ENCODE measurements at regions not wholly inside any gene's neighbourhood (a gene's known extent, or its start where the extent isn't known, plus 50 kb on each side); places are given as distances from the start of the nearest gene placed in this dataset.

DNA sequence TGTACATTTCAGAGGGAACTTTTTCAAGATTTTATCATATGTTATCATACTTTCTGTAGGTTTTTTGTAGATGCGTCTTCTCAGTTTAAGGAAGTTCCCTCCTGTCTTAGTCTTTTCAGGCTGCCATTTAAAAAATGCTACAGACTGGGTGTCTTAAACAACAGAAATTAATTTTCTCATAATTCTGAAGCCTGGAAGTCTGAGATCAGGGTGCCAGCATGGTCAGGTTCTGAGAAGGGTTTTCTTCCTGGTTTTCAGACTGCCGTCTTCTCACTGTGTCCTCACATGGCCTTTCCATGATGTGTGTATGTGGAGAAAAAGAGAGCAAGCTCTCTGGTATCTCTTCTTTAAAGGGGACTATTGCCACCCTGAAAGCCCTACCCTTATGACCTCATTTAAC is 189.9 kb upstream of the SOX2 start:
- Histone ChIP-seq H3K79me2 (replicated peaks; ENCODE audit: insufficient read depth) (no peaks in the 10 kb centered on the region), H3K4me3 (no peak overlapping the region), H3K4me2 (no peak overlapping the region), H3K27me3 (ENCODE audit: insufficient read depth) (no peaks in the 10 kb centered on the region), H4K20me1 (replicated peaks; ENCODE audit: insufficient read depth) (no peaks in the 10 kb centered on the region), H3K9me2 (ENCODE audit: insufficient read depth) (no peaks in the 10 kb centered on the region; the same call in 1 of the 2 replicates), H3K4me1 (ENCODE audit: insufficient read depth) (no peaks in the 10 kb centered on the region), H2AFZ (no peak overlapping the region), H3K27ac (ENCODE audit: low read depth) (no peak overlapping the region), H3K36me3 (ENCODE audit: insufficient read depth) (0 out of 2 replicates have a peak, but pooled peaks cover 3% of the 10 kb centered on the region), H3F3A (replicated peaks; ENCODE audit: low read depth) (no peaks in the 10 kb centered on the region)
- H3K36me3 Mint-ChIP-seq (ENCODE audit: low read depth), result peaks cover 8% of the 10 kb centered on the region; the same call in 2 of the 3 replicates
- H3K9me3 Mint-ChIP-seq, result peaks cover 12% of the 10 kb centered on the region; the same call in 2 of the 3 replicates
- H3K27me3 Mint-ChIP-seq (ENCODE audit: insufficient read depth, low read depth, poor library complexity), result peaks cover 2% of the 10 kb centered on the region
- TF ChIP-seq ZNF114 (CRISPR knock-in tag; IDR thresholded peaks at IDR 0.05) (no peak), EZH2 (IDR thresholded peaks at IDR 0.05; ENCODE audit: low read depth, unreplicated experiment) (no peak), EZH2phosphoT487 (IDR thresholded peaks at IDR 0.05; ENCODE audit: unreplicated experiment) (no peak), CREB1 (CRISPR knock-in tag; IDR thresholded peaks at IDR 0.05; ENCODE audit: low read depth) (no peak), STAT1 (IDR thresholded peaks at IDR 0.05; ENCODE audit: unreplicated experiment) (no peak), POLR2AphosphoS5 (IDR thresholded peaks at IDR 0.05; ENCODE audit: low read depth) (no peak), NANOG (IDR thresholded peaks at IDR 0.05; ENCODE audit: borderline replicate concordance) (no peak), JUNB (IDR thresholded peaks at IDR 0.05; ENCODE audit: unreplicated experiment) (no peak), ZNF331 (CRISPR knock-in tag; IDR thresholded peaks at IDR 0.05; ENCODE audit: low read depth) (no peak)
- TF ChIP-seq, protein P1, sequence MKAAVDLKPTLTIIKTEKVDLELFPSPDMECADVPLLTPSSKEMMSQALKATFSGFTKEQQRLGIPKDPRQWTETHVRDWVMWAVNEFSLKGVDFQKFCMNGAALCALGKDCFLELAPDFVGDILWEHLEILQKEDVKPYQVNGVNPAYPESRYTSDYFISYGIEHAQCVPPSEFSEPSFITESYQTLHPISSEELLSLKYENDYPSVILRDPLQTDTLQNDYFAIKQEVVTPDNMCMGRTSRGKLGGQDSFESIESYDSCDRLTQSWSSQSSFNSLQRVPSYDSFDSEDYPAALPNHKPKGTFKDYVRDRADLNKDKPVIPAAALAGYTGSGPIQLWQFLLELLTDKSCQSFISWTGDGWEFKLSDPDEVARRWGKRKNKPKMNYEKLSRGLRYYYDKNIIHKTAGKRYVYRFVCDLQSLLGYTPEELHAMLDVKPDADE (IDR thresholded peaks at IDR 0.05), result no peak
- TF ChIP-seq, protein P2, sequence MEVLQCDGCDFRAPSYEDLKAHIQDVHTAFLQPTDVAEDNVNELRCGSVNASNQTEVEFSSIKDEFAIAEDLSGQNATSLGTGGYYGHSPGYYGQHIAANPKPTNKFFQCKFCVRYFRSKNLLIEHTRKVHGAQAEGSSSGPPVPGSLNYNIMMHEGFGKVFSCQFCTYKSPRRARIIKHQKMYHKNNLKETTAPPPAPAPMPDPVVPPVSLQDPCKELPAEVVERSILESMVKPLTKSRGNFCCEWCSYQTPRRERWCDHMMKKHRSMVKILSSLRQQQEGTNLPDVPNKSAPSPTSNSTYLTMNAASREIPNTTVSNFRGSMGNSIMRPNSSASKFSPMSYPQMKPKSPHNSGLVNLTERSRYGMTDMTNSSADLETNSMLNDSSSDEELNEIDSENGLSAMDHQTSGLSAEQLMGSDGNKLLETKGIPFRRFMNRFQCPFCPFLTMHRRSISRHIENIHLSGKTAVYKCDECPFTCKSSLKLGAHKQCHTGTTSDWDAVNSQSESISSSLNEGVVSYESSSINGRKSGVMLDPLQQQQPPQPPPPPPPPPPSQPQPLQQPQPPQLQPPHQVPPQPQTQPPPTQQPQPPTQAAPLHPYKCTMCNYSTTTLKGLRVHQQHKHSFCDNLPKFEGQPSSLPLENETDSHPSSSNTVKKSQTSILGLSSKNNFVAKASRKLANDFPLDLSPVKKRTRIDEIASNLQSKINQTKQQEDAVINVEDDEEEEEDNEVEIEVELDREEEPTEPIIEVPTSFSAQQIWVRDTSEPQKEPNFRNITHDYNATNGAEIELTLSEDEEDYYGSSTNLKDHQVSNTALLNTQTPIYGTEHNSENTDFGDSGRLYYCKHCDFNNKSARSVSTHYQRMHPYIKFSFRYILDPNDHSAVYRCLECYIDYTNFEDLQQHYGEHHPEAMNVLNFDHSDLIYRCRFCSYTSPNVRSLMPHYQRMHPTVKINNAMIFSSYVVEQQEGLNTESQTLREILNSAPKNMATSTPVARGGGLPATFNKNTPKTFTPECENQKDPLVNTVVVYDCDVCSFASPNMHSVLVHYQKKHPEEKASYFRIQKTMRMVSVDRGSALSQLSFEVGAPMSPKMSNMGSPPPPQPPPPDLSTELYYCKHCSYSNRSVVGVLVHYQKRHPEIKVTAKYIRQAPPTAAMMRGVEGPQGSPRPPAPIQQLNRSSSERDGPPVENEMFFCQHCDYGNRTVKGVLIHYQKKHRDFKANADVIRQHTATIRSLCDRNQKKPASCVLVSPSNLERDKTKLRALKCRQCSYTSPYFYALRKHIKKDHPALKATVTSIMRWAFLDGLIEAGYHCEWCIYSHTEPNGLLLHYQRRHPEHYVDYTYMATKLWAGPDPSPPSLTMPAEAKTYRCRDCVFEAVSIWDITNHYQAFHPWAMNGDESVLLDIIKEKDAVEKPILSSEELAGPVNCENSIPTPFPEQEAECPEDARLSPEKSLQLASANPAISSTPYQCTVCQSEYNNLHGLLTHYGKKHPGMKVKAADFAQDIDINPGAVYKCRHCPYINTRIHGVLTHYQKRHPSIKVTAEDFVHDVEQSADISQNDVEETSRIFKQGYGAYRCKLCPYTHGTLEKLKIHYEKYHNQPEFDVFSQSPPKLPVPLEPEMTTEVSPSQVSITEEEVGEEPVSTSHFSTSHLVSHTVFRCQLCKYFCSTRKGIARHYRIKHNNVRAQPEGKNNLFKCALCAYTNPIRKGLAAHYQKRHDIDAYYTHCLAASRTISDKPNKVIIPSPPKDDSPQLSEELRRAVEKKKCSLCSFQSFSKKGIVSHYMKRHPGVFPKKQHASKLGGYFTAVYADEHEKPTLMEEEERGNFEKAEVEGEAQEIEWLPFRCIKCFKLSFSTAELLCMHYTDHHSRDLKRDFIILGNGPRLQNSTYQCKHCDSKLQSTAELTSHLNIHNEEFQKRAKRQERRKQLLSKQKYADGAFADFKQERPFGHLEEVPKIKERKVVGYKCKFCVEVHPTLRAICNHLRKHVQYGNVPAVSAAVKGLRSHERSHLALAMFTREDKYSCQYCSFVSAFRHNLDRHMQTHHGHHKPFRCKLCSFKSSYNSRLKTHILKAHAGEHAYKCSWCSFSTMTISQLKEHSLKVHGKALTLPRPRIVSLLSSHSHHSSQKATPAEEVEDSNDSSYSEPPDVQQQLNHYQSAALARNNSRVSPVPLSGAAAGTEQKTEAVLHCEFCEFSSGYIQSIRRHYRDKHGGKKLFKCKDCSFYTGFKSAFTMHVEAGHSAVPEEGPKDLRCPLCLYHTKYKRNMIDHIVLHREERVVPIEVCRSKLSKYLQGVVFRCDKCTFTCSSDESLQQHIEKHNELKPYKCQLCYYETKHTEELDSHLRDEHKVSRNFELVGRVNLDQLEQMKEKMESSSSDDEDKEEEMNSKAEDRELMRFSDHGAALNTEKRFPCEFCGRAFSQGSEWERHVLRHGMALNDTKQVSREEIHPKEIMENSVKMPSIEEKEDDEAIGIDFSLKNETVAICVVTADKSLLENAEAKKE (CRISPR knock-in tag; IDR thresholded peaks at IDR 0.05), result no peak
- TF ChIP-seq, protein P3, sequence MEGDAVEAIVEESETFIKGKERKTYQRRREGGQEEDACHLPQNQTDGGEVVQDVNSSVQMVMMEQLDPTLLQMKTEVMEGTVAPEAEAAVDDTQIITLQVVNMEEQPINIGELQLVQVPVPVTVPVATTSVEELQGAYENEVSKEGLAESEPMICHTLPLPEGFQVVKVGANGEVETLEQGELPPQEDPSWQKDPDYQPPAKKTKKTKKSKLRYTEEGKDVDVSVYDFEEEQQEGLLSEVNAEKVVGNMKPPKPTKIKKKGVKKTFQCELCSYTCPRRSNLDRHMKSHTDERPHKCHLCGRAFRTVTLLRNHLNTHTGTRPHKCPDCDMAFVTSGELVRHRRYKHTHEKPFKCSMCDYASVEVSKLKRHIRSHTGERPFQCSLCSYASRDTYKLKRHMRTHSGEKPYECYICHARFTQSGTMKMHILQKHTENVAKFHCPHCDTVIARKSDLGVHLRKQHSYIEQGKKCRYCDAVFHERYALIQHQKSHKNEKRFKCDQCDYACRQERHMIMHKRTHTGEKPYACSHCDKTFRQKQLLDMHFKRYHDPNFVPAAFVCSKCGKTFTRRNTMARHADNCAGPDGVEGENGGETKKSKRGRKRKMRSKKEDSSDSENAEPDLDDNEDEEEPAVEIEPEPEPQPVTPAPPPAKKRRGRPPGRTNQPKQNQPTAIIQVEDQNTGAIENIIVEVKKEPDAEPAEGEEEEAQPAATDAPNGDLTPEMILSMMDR (conservative IDR thresholded peaks at IDR 0.05; ENCODE audit: low read depth in 2 of 2), result no peak
- TF ChIP-seq, protein P4, sequence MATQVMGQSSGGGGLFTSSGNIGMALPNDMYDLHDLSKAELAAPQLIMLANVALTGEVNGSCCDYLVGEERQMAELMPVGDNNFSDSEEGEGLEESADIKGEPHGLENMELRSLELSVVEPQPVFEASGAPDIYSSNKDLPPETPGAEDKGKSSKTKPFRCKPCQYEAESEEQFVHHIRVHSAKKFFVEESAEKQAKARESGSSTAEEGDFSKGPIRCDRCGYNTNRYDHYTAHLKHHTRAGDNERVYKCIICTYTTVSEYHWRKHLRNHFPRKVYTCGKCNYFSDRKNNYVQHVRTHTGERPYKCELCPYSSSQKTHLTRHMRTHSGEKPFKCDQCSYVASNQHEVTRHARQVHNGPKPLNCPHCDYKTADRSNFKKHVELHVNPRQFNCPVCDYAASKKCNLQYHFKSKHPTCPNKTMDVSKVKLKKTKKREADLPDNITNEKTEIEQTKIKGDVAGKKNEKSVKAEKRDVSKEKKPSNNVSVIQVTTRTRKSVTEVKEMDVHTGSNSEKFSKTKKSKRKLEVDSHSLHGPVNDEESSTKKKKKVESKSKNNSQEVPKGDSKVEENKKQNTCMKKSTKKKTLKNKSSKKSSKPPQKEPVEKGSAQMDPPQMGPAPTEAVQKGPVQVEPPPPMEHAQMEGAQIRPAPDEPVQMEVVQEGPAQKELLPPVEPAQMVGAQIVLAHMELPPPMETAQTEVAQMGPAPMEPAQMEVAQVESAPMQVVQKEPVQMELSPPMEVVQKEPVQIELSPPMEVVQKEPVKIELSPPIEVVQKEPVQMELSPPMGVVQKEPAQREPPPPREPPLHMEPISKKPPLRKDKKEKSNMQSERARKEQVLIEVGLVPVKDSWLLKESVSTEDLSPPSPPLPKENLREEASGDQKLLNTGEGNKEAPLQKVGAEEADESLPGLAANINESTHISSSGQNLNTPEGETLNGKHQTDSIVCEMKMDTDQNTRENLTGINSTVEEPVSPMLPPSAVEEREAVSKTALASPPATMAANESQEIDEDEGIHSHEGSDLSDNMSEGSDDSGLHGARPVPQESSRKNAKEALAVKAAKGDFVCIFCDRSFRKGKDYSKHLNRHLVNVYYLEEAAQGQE (IDR thresholded peaks at IDR 0.05; ENCODE audit: unreplicated experiment), result no peak
- H3K4me1 Mint-ChIP-seq, result no peaks in the 10 kb centered on the region
- ATAC-seq (no peak), DNase-seq (ENCODE audit: low spot score) (no peak)
- no peak overlapping the region for H3K4me3 Mint-ChIP-seq
- no peak overlapping the region for H3K27ac Mint-ChIP-seq

Measured in GM23338 (cell line).